Neuronal stem cell (in vitro differentiated cells): ENCODE measurements at regions not wholly inside any gene's neighbourhood (a gene's known extent, or its start where the extent isn't known, plus 50 kb on each side); places are given as distances from the start of the nearest gene placed in this dataset.

Experiments used
- DNase-seq: peaks from one replicate; pipeline ENCODE4 v3.0.0-alpha.2; 2013; ENCODE audit warnings: low spot score
- H2AFZ ChIP-seq: one replicate; pipeline ENCODE4 v1.6.1; 2013; ENCODE audit warnings: mild to moderate bottlenecking, low read length, inconsistent platforms
- H2AK5ac ChIP-seq: 2 replicates; pipeline ENCODE4 v1.6.1; 2013; ENCODE audit warnings: low read depth, mild to moderate bottlenecking, inconsistent platforms, low read length, moderate library complexity, mixed read lengths
- H2BK120ac ChIP-seq: 2 replicates; pipeline ENCODE4 v1.6.1; 2013; ENCODE audit warnings: low read depth, mild to moderate bottlenecking, inconsistent platforms, low read length, moderate library complexity, mixed read lengths
- H2BK12ac ChIP-seq: one replicate; pipeline ENCODE4 v1.6.1; 2013; ENCODE audit warnings: low read length, inconsistent platforms
- H2BK15ac ChIP-seq: 2 replicates; pipeline ENCODE4 v1.6.1; 2013; ENCODE audit warnings: mild to moderate bottlenecking, low read length, inconsistent platforms, mixed read lengths
- H2BK5ac ChIP-seq: one replicate; pipeline ENCODE4 v1.6.1; 2013; ENCODE audit warnings: inconsistent platforms, mild to moderate bottlenecking, low read length, moderate library complexity
- H3K14ac ChIP-seq: one replicate; pipeline ENCODE4 v1.6.1; 2013; ENCODE audit warnings: low read length, inconsistent platforms
- H3K18ac ChIP-seq: 2 replicates; pipeline ENCODE4 v1.6.1; 2013; ENCODE audit warnings: low read length, inconsistent platforms
- H3K23ac ChIP-seq: 2 replicates; pipeline ENCODE4 v1.6.1; 2013; ENCODE audit warnings: low read depth, mild to moderate bottlenecking, mixed read lengths, low read length, inconsistent platforms; ENCODE audit not compliant: poor library complexity
- H3K27ac ChIP-seq: replicated peaks from 3 replicates; pipeline ENCODE4 v1.5.1; 2013; ENCODE audit warnings: low read length, inconsistent platforms
- H3K27me3 ChIP-seq, 3 experiments: 2 replicates each; pipeline ENCODE4 v1.6.1; 2013; ENCODE audit warnings: low read length in 3 of 3, mild to moderate bottlenecking in 2 of 3, inconsistent platforms in 1 of 3, low read depth in 1 of 3, mixed read lengths in 1 of 3, moderate library complexity in 1 of 3; ENCODE audit not compliant: control insufficient read depth in 3 of 3, insufficient read depth in 3 of 3
- H3K36me3 ChIP-seq, 2 donors: replicated peaks in 1 of 2; 2 replicates each; pipeline ENCODE4 v1.6.1; 2013; ENCODE audit warnings: low read length in 2 of 2; ENCODE audit not compliant: control insufficient read depth in 2 of 2, insufficient read depth in 2 of 2
- H3K4ac ChIP-seq: 2 replicates; pipeline ENCODE4 v1.6.1; 2013; ENCODE audit warnings: inconsistent platforms, mild to moderate bottlenecking, low read length, moderate library complexity
- H3K4me1 ChIP-seq, 2 donors: 1 replicate in 1 of 2; 2 replicates in 1 of 2; pipeline ENCODE4 v1.6.1; 2013; ENCODE audit warnings: low read length in 2 of 2, low read depth in 1 of 2; ENCODE audit not compliant: control insufficient read depth in 2 of 2, insufficient read depth in 1 of 2
- H3K4me2 ChIP-seq: one replicate; pipeline ENCODE4 v1.6.1; 2013; ENCODE audit warnings: mild to moderate bottlenecking, low read length, inconsistent platforms; ENCODE audit not compliant: insufficient read depth, poor library complexity, severe bottlenecking
- H3K4me3 ChIP-seq, 2 donors: 2 replicates each; pipeline ENCODE4 v1.5.1; 2013; ENCODE audit warnings: low read length in 2 of 2, mild to moderate bottlenecking in 2 of 2, inconsistent platforms in 1 of 2, moderate library complexity in 1 of 2
- H3K79me1 ChIP-seq: one replicate; pipeline ENCODE4 v1.6.1; 2013; ENCODE audit warnings: low read depth, mild to moderate bottlenecking, inconsistent platforms, low read length, moderate library complexity
- H3K9ac ChIP-seq: one replicate; pipeline ENCODE4 v1.6.1; 2013; ENCODE audit warnings: mild to moderate bottlenecking, low read depth, low read length, inconsistent platforms; ENCODE audit not compliant: poor library complexity
- H3K9me3 ChIP-seq, 2 donors: replicated peaks in 1 of 2; 2 replicates each; pipeline versions ENCODE3 to v1.6.1; 2013; ENCODE audit warnings: low read length in 2 of 2, mild to moderate bottlenecking in 2 of 2, inconsistent platforms in 1 of 2, low read depth in 1 of 2, mixed read lengths in 1 of 2, moderate library complexity in 1 of 2; ENCODE audit not compliant: control insufficient read depth in 2 of 2, insufficient read depth in 1 of 2
- H4K8ac ChIP-seq: one replicate; pipeline ENCODE4 v1.6.1; 2013; ENCODE audit warnings: low read depth, mild to moderate bottlenecking, inconsistent platforms, low read length, moderate library complexity
- H4K91ac ChIP-seq: one replicate; pipeline ENCODE4 v1.6.1; 2013; ENCODE audit warnings: low read length, low read depth, mild to moderate bottlenecking, inconsistent platforms; ENCODE audit not compliant: poor library complexity
- WGBS, 2 donors: extraction: QIAGEN DNeasy Blood & Tissue Kit; methylation state at CpG; one replicate each; pipeline ENCODE4 v1.1.7; 2013; ENCODE audit warnings: missing lambda C conversion rate in 2 of 2, mixed read lengths in 1 of 2; ENCODE audit not compliant: insufficient read length in 2 of 2, insufficient replicate concordance in 1 of 2; ENCODE audit errors: extremely low coverage in 2 of 2; 5-methylcytosine and 5-hydroxymethylcytosine counted together

DNA sequence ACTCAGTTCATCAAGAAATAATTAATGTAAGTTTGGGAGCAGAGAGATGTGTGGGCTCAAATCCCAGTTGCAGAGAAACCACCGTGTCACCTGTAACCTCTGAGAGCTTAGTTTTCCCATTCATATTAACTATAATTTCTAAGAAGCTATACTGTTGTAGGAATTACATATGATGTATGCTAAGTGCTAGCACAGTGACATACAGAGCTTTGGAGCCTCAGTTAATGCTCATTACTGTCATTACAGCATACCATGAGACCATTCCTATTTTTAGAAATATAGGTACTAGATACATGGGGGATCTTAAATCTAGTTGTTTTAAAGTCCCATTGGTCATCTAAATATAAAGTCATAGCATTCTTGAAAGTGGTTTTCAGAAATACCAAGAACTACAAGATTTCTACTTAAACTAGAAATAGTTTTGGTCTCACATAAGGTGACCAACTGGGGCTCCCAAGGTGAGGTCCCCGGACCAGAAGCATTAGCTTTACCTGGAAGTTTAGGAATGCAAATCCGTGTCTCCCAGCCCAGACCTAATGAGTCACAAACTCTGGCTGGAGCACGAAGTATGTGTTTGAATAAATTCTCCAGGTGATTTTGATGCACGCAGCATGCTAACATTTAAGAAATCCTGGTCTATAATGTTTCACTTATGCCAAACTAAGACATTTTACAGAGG is 144.6 kb downstream of the LACC1 start:
- Histone ChIP-seq H3K14ac (no peak overlapping the region), H3K23ac (no peak overlapping the region), H4K91ac (no peak overlapping the region), H3K4me1 (no peaks in the 10 kb centered on the region), H3K4me2 (no peak overlapping the region), H2BK120ac (no peak overlapping the region), H3K36me3 (no peaks in the 10 kb centered on the region), H3K4me3 (no peak overlapping the region), H2AFZ (no peak overlapping the region), H2BK5ac (no peak overlapping the region), H3K27me3 (no peaks in the 10 kb centered on the region), H2BK15ac (no peak overlapping the region), H3K27ac (no peak overlapping the region), H3K4ac (no peak overlapping the region), H2AK5ac (no peak overlapping the region), H3K18ac (no peak overlapping the region), H2BK12ac (no peak overlapping the region), H4K8ac (no peak overlapping the region), H3K79me1 (no peaks in the 10 kb centered on the region), H3K9me3 (no peaks in the 10 kb centered on the region), H3K9ac (no peak overlapping the region)
- DNase-seq = no peak
- no CpG with 5 or more reads among the region's 5 CpGs for WGBS, 2 donors

DNA sequence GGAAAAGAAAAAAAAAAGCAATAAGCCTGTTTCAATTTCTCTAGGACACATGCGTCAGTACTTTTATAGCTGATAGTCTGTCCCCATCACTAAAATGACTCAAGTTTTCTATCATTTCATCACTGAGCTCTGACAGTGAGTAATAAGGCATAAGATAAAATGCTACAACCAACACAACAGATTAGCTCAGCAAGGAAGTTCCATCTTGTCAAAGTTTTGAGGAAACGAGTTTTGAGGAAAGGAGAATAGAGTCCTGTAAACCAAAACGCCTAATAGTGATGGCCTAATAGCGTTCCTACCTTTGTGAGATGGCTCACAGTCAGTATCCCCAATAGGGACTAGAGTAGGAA is 145.1 kb downstream of the LACC1 start:
- H3K36me3 ChIP-seq = no peaks in the 10 kb centered on the region
- H3K79me1 ChIP-seq = no peaks in the 10 kb centered on the region
- no peak overlapping the region for H3K23ac ChIP-seq
- H2AK5ac ChIP-seq = no peak overlapping the region
- H3K9ac ChIP-seq = no peak overlapping the region
- no peak overlapping the region for H2BK5ac ChIP-seq
- no peak overlapping the region for H3K4ac ChIP-seq
- H3K4me3 ChIP-seq = no peak overlapping the region
- H3K18ac ChIP-seq = no peak overlapping the region
- no peak overlapping the region for H3K27ac ChIP-seq
- no peak overlapping the region for H2BK15ac ChIP-seq
- H3K4me1 ChIP-seq = no peaks in the 10 kb centered on the region
- H3K4me2 ChIP-seq = no peak overlapping the region
- DNase-seq = no peak
- WGBS, 2 donors = no CpG with 5 or more reads among the region's 4 CpGs
- no peak overlapping the region for H2BK12ac ChIP-seq
- H3K27me3 ChIP-seq = no peaks in the 10 kb centered on the region
- no peak overlapping the region for H2BK120ac ChIP-seq
- H4K8ac ChIP-seq = no peak overlapping the region
- H3K14ac ChIP-seq = no peak overlapping the region
- no peak overlapping the region for H2AFZ ChIP-seq
- H3K9me3 ChIP-seq = no peaks in the 10 kb centered on the region
- no peak overlapping the region for H4K91ac ChIP-seq

DNA sequence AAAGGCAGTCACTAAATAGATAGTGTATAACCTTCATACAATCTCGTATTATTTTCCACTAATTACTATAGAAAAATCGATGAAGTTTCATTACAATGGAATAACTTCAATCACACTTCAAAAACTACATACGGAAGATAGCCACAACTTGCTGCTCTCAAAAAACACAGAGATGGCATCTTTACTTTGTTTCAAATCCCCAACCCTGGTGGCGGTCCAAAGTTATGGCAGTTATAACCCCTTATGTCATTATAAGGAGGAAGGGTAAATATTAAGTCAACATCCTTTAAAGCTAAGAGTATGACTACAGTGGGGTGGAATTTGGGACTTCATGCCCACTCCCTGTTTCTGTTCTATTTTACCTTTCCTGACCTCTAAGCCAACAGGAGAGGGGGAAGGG is 146.5 kb downstream of the LACC1 start:
- Histone ChIP-seq H3K27ac (no peak overlapping the region), H3K4me1 (no peaks in the 10 kb centered on the region), H3K4me3 (no peak overlapping the region), H3K23ac (no peak overlapping the region), H3K9ac (no peak overlapping the region), H2BK5ac (no peak overlapping the region), H2AK5ac (no peak overlapping the region), H4K8ac (no peak overlapping the region), H4K91ac (no peak overlapping the region), H3K9me3 (no peaks in the 10 kb centered on the region), H2BK12ac (no peak overlapping the region), H3K36me3 (no peaks in the 10 kb centered on the region), H3K4ac (no peak overlapping the region), H2BK120ac (no peak overlapping the region), H2AFZ (no peak overlapping the region), H3K4me2 (no peak overlapping the region), H2BK15ac (no peak overlapping the region), H3K79me1 (no peaks in the 10 kb centered on the region), H3K14ac (no peak overlapping the region), H3K18ac (no peak overlapping the region), H3K27me3 (no peaks in the 10 kb centered on the region)
- DNase-seq = no peak
- 100% methylated on average over 2 of the region's 4 CpGs for whole genome bisulfite sequencing, 2 donors

DNA sequence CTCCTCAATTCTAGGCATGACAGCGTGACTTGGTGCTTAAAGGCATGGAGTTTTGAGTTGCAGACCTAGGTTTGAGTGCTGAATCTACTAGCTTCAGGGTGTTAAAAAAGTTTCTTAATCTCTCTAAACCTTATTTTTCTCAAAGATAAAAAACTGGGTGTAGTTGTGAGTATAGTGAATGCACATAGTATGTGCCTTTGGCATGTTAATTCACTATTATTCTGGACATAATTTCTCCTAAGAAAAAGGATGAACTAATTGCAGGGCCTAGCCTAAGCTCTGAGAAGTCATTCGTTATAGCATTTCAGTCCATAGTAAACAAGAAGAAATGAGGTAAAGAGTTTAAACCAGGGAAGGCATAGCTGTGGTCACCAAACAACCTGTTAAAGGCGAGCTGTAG is 149.0 kb downstream of the LACC1 start:
- Histone ChIP-seq H3K4me1 (no peaks in the 10 kb centered on the region), H2BK5ac (no peak overlapping the region), H2BK120ac (no peak overlapping the region), H2AK5ac (no peak overlapping the region), H3K9ac (no peak overlapping the region), H2BK15ac (no peak overlapping the region), H3K9me3 (no peaks in the 10 kb centered on the region), H4K91ac (no peak overlapping the region), H3K4me2 (no peak overlapping the region), H3K27me3 (no peaks in the 10 kb centered on the region), H3K36me3 (no peaks in the 10 kb centered on the region), H3K4ac (no peak overlapping the region), H3K23ac (no peak overlapping the region), H2BK12ac (no peak overlapping the region), H3K18ac (no peak overlapping the region), H3K14ac (no peak overlapping the region), H4K8ac (no peak overlapping the region), H3K27ac (no peak overlapping the region), H2AFZ (no peak overlapping the region), H3K79me1 (no peaks in the 10 kb centered on the region), H3K4me3 (no peak overlapping the region)
- no CpG with 5 or more reads among the region's 3 CpGs for WGBS, 2 donors
- DNase-seq = no peak
